ENCODE measurements at regions not wholly inside any gene's neighbourhood (a gene's known extent, or its start where the extent isn't known, plus 50 kb on each side); places are given as distances from the start of the nearest gene placed in this dataset.
"Not testable (repeated sequence)": the region's sequence is repeated elsewhere in the genome, so short reads cannot be mapped to it uniquely, and the experiment has no call there.

DNA sequence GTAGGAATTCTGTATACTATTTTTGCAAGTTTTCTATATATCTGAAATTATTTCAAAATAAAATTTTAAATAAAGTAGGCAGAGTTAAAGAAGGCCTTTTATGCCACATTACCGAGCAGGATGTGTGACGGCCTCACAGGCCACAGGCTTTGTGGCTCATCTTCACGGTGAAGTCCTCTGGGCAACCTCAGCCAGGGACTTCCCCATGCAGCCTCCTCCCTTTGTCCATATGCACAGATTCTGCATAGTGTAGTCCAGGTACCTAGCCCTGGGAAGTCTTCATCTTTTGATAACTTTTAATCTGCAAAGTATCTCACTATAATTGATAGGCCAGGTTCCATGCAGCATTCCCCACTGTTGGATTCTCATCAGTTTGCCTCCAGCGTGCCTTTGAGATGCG is 62.8 kb downstream of the ARHGAP11B start:
- not testable (repeated sequence) for H3K9me3 ChIP-seq; H3K27ac ChIP-seq; H3K4me1 ChIP-seq; H3K36me3 ChIP-seq; DNase-seq (ENCODE audit: low spot score in 2 of 2); H3K27me3 ChIP-seq; H3K4me3 ChIP-seq
- 84% methylated on average over 5 of the region's 5 CpGs for WGBS

- H3K27me3 ChIP-seq; H3K4me1 ChIP-seq; H3K4me3 ChIP-seq; DNase-seq (ENCODE audit: low spot score in 2 of 2); H3K9me3 ChIP-seq; H3K27ac ChIP-seq; H3K36me3 ChIP-seq: not testable (repeated sequence)
- 100% methylated on average over 2 of the region's 2 CpGs for WGBS
Observed at GRCh38 chr15:30690153-30690552, 64.2 kb downstream of the ARHGAP11B start.

DNA sequence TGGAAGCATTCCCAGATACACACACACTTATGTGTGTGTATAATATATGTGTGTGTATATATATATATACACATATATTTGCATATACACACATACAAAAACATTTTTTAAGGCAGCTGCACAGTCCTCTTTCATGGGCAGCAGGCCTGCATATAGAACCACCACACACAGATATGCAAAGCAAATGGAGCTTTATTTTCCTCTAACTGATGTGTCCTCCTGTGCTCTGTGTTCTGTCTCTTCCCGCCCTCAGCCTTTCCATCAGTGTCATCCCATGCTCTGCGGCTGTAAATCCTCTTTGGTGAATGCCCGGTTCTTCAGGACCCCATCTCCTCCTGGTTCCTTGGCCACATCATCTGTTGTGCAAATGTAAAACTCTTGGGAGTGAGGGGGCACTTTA is 69.9 kb downstream of the ARHGAP11B start:
- not testable (repeated sequence) for H3K4me1 ChIP-seq; H3K27ac ChIP-seq; H3K4me3 ChIP-seq; H3K27me3 ChIP-seq; H3K9me3 ChIP-seq; H3K36me3 ChIP-seq; DNase-seq (ENCODE audit: low spot score in 2 of 2)
- WGBS = no CpG with 5 or more reads among the region's 3 CpGs

GRCh38 chr15:30696439-30697314 is 70.7 kb downstream of the ARHGAP11B start:
- not testable (repeated sequence) for H3K27ac ChIP-seq; H3K4me3 ChIP-seq; H3K27me3 ChIP-seq; H3K9me3 ChIP-seq; DNase-seq (ENCODE audit: low spot score in 2 of 2); H3K4me1 ChIP-seq; H3K36me3 ChIP-seq
- 85% methylated on average over 7 of the region's 15 CpGs for WGBS

DNA sequence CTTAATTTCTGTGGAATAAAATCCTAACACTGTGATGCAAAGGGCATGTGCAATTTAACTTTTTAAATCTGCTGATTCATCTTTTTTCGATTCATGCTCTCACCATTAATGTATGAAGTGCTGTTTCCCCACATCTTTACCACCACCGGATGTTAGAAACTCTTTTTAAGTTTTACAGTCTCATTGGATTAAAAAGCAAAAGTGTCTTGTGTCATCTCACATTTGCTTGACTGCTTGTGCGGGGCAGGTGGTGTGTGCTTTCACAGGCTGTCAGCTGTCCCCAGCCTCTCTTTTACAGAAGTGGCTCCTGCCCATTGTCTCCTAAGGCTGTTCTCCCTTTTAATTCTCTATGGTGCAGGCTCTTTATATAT is 71.4 kb downstream of the ARHGAP11B start:
- not testable (repeated sequence) for H3K4me1 ChIP-seq; H3K9me3 ChIP-seq; H3K27ac ChIP-seq; H3K36me3 ChIP-seq; H3K4me3 ChIP-seq; H3K27me3 ChIP-seq; DNase-seq (ENCODE audit: low spot score in 2 of 2)
- WGBS = 61% methylated on average over 2 of the region's 3 CpGs

DNA sequence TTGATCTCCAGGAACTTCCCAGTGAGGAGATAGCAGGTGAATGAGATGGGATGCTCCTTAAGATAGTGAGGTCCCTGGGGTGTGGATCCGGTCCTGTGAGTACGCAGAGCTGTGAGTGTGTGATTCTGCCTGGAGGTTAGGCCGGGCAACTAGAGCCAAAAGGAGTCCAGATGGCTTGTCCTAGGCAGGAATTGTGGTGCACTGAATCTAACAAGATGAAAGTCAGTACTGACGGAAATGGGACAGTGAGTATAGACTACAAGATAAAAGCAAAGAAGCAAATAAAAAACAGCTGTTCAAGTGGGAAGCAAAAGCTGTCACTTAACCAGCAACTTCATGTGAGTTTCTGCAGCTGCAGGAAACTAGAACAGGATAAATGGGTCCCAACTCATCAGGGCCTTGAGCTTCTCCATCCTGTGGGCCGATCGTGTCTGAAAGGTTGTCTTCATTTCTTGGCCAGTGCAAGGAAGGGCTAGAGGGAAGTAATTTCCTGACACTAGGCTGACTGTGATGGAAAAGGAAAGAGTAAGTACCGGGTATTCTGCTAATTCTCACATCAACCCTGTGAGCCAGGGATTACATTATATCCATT is 74.2 kb downstream of the ARHGAP11B start:
- not testable (repeated sequence) for H3K36me3 ChIP-seq; H3K27ac ChIP-seq; H3K9me3 ChIP-seq; H3K4me1 ChIP-seq; H3K27me3 ChIP-seq; DNase-seq (ENCODE audit: low spot score in 2 of 2); H3K4me3 ChIP-seq
- WGBS = 69% methylated on average over 4 of the region's 7 CpGs

GRCh38 chr15:30707976-30708685 is 82.2 kb downstream of the ARHGAP11B start:
- not testable (repeated sequence) for H3K27ac ChIP-seq; H3K9me3 ChIP-seq; H3K27me3 ChIP-seq; H3K4me1 ChIP-seq; DNase-seq (ENCODE audit: low spot score in 2 of 2); H3K4me3 ChIP-seq; H3K36me3 ChIP-seq
- WGBS = 94% methylated on average over 8 of the region's 9 CpGs

DNA sequence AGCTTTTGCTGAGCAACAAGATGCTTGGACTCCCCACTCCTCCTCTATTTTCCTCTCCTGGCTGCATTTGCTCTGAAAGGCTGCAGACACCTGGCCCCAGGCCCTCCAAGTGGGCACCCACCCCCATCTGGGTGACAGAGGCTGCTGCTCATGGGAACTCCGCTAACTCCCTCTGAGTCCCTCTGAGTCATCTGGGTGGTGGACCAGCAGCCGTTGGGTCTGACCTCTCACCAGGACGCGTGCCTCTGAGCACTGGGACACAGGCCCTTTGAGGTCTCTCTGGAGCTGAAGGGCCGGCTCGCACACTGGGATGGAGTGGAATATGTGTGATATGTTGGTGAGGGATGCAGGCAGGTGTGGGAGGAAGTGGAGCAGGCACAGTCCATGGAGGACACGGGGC is 82.9 kb downstream of the ARHGAP11B start:
- H3K9me3 ChIP-seq; DNase-seq (ENCODE audit: low spot score in 2 of 2); H3K27ac ChIP-seq; H3K4me3 ChIP-seq; H3K36me3 ChIP-seq; H3K27me3 ChIP-seq; H3K4me1 ChIP-seq: not testable (repeated sequence)
- no CpG with 5 or more reads among the region's 7 CpGs for WGBS

DNA sequence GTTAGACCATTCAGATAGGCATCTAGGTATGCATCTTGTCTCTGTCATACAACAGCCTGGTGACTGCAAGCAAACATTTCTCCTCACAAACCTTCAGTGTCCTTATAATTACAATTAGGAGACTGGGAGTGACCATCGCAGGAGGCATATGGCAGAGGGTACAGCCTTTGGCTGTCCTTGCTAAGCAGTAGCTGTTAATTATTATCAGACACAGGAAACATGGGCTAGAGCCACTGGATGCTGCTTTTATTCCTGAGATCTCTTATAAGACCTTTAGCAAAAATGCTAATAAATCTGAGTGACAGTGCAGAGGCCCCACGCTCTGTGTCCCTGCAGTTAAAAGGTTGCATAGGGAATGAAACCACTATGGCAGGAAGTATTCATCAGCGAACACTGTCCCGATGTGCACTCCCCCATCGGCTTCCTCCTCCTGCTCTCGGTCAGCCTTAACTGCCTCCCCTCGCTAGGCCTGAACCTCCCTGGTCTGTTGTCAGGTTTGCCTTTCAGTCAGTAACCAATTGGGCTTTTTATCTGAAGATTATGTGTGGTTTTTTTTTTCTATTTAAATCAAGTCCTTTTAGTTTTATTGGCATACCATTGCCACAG is 92.2 kb downstream of the ARHGAP11B start:
- not testable (repeated sequence) for DNase-seq (ENCODE audit: low spot score in 2 of 2); H3K36me3 ChIP-seq; H3K9me3 ChIP-seq; H3K4me1 ChIP-seq; H3K27ac ChIP-seq; H3K4me3 ChIP-seq; H3K27me3 ChIP-seq
- 85% methylated on average over 7 of the region's 7 CpGs for WGBS

DNA sequence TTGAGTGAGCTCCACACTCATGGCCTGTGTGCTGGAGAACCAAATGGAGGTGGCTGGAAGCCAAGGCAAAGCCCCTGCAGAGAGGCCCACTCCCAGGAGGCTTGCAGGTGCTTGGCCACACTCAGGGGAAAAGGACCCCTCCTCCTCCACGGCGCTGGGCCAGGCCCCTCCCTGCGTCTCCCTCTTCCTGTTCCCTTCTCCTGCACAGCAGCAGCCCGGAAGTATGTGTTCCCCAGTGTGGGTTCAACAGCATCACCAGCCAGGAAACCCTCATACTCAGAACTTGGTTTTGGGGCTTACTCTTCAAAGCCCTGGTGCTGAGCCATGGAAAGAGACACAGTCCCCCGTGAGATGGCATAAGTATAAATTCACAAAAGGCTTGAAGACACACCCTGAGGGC is 93.4 kb downstream of the ARHGAP11B start:
- not testable (repeated sequence) for H3K4me1 ChIP-seq; H3K4me3 ChIP-seq; H3K36me3 ChIP-seq; H3K27ac ChIP-seq; H3K27me3 ChIP-seq; H3K9me3 ChIP-seq; DNase-seq (ENCODE audit: low spot score in 2 of 2)
- WGBS = 89% methylated on average over 5 of the region's 5 CpGs

DNA sequence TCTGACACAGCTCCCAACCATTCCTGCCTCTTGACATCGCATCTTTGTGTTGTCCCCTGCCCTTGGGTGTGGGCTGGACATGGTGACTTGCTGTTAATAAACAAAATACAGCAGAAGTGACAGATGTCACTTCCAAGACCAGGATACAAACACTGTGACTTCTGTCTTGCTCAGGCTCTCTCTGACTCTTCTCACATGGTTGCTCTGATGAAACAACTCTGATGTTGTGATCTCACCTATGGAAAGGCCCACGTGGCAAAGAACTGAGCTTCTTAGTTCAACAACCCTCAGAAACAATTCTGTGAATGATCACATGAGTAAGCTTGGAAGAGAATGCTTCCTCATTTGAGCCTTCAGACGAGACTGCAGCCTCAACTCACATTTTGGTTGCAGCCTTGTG is 94.9 kb downstream of the ARHGAP11B start:
- H3K4me1 ChIP-seq; H3K27me3 ChIP-seq; DNase-seq (ENCODE audit: low spot score in 2 of 2); H3K4me3 ChIP-seq; H3K36me3 ChIP-seq; H3K27ac ChIP-seq; H3K9me3 ChIP-seq: not testable (repeated sequence)
- 96% methylated on average over 3 of the region's 3 CpGs for WGBS

DNA sequence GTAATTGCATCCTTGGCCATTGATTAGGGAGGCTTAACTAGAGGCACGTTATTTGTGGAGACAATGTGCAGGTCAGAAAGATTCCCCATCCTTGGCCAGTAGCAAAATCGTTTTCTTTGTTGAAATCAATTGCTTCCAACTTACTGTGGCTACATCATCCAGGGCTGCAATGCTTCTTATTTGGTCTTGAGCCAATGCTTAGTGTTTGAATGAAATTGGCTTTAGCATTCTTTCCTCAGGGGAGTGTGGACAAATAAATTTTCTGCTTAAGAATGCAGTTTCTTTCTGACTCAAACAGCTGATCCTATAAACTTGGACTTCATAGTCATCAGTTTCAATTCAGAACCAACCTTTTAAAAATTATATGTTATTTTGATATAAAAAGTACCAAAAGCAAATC is 95.6 kb downstream of the ARHGAP11B start:
- H3K4me3 ChIP-seq; H3K4me1 ChIP-seq; H3K36me3 ChIP-seq; H3K27ac ChIP-seq; H3K9me3 ChIP-seq; DNase-seq (ENCODE audit: low spot score in 2 of 2); H3K27me3 ChIP-seq: not testable (repeated sequence)
- WGBS = 64% methylated on average over 2 of the region's 2 CpGs

- 94% methylated on average over 1 of the region's 1 CpG for WGBS
- H3K27ac ChIP-seq; DNase-seq (ENCODE audit: low spot score in 2 of 2); H3K4me1 ChIP-seq; H3K27me3 ChIP-seq; H3K9me3 ChIP-seq; H3K36me3 ChIP-seq; H3K4me3 ChIP-seq: not testable (repeated sequence)
Observed at GRCh38 chr15:30723540-30724175, 97.7 kb downstream of the ARHGAP11B start.
